ENCODE measurements at regions not wholly inside any gene's neighbourhood (a gene's known extent, or its start where the extent isn't known, plus 50 kb on each side); places are given as distances from the start of the nearest gene placed in this dataset.

- no peak overlapping the region for H3K4me2 ChIP-seq (ENCODE audit: insufficient read depth, low read length)
- 0% methylated on average over 4 of the region's 4 CpGs for WGBS (ENCODE audit: insufficient coverage, low coverage, missing lambda C conversion rate)
- no peaks in the 10 kb centered on the region for H3K36me3 ChIP-seq (ENCODE audit: control insufficient read depth, insufficient read depth, low read length)
- H3K27ac ChIP-seq (ENCODE audit: extremely low read depth, low read depth, low read length): no peak overlapping the region
- intact Hi-C loops (cut with micrococcal nuclease): no loop called here
- H3K9me1 ChIP-seq (ENCODE audit: control insufficient read depth, insufficient read depth, low read length): no peaks in the 10 kb centered on the region
- H2AFZ ChIP-seq (ENCODE audit: low read depth, low read length): no peak overlapping the region
- H3K9ac ChIP-seq (ENCODE audit: insufficient read depth in 1 of 2, low read depth in 2 of 2, low read length in 2 of 2): no peak overlapping the region
- in situ Hi-C loops (cut with MboI): no loop called here
- H3K79me2 ChIP-seq (ENCODE audit: control insufficient read depth, insufficient read depth, low read length): no peaks in the 10 kb centered on the region
- no peaks in the 10 kb centered on the region for H3K9me3 ChIP-seq (replicated peaks; ENCODE audit: control insufficient read depth, insufficient read depth, low read depth, low read length)
- ATAC-seq (no peak), FAIRE-seq (no peak), DNase-seq (ENCODE audit: extremely low read depth in 1 of 4, low spot score in 3 of 4) (no peak)
- H4K20me1 ChIP-seq (replicated peaks; ENCODE audit: control insufficient read depth, insufficient read depth, low read length): no peaks in the 10 kb centered on the region
- POLR2A ChIA-PET: interaction anchor here (0.6 kb wide), 1 partner anchor 190 kb away, joined by 3 read pairs; no protein-coding TSS in a partner anchor
- no peak overlapping the region for H3K4me3 ChIP-seq
- no TSS peak for BruUV-seq (replicated peaks)
- TF ChIP-seq STAT6 (CRISPR knock-in tag; IDR thresholded peaks at IDR 0.05) (no peak), EHMT2 (IDR thresholded peaks at IDR 0.05) (no peak), ATF3 (IDR thresholded peaks at IDR 0.05) (peak; percentile 71), ATF3 (CRISPR knock-in tag; conservative IDR thresholded peaks at IDR 0.05) (no peak), JUND (IDR thresholded peaks at IDR 0.05; ENCODE audit: borderline replicate concordance, low read depth, low read length) (0 out of 2 replicates have a peak, but pooled peaks have one; percentile 24), JUND (tag; IDR thresholded peaks at IDR 0.05; ENCODE audit: borderline replicate concordance, low read depth, low read length) (no peak; the same call in 2 of the 3 replicates), JUNB (CRISPR knock-in tag; conservative IDR thresholded peaks at IDR 0.05) (0 out of 2 replicates have a peak, but pooled peaks have one; percentile 24), ATF7 (IDR thresholded peaks at IDR 0.05) (peak; percentile 77; the same call in 1 of the 2 replicates)
- CTCF ChIA-PET (ENCODE audit: low intra/inter-chr PET ratio): interaction anchor here (0.6 kb wide), 1 partner anchor 25 kb away, joined by 3 read pairs; no protein-coding TSS in a partner anchor
- peaks cover 9 to 20% of the 10 kb centered on the region in 2 experiments; a peak in 4 of 5 replicates for H3K27me3 ChIP-seq (ENCODE audit: control insufficient read depth in 2 of 2, insufficient read depth in 2 of 2, low read length in 2 of 2)
- no peaks in the 10 kb centered on the region for H3K4me1 ChIP-seq (replicated peaks in 1 of 2; ENCODE audit: control insufficient read depth in 2 of 2, insufficient read depth in 2 of 2, low read length in 2 of 2)
Observed at GRCh38 chr11:134008634-134009071, 51.9 kb upstream of the IGSF9B start.

Measured in K562 (cell line).